GM18520 (cell line): ENCODE measurements at regions not wholly inside any gene's neighbourhood (a gene's known extent, or its start where the extent isn't known, plus 50 kb on each side); places are given as distances from the start of the nearest gene placed in this dataset.

Experiments used
- ATAC-seq: cut with Tn5 transposase; IDR thresholded peaks from one replicate; pipeline ENCODE4 v1.9.1; 2021; ENCODE audit not compliant: unreplicated experiment

DNA sequence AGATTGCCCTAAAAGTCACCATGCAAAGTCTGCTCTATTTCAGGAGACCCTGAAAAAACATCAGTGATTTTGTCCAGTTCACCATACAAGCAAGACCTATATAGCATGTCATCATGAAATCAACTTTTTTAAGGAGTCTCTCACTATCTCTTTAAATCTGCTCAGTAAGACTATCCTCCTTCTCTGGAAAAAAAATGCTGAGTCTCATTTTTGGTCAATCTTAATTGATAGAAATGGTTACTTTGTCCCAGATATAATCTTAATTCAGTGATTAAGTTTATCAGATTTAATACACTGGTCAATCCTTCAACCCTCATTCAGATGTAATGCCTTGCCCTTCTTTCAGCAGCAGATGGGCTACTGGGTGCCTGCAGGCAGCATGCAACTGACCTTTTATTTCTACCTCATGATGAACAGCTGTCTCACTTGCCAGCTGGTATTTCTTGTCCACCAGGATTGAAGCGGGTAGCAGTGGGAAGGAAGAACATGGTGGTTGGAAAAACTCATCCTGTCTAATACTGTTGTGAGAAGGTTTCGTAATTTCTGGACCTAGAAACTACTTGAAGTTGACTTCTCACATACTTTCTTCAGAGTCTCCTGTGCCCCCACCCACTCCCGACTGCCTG lies 375.3 kb downstream of the DNAH5 start:
- ATAC-seq = no peak

- ATAC-seq = no peak
Measured at GRCh38 chr5:13567819-13568218, 376.7 kb downstream of the DNAH5 start.

GRCh38 chr5:13566871-13567339 lies 377.6 kb downstream of the DNAH5 start:
- no peak for ATAC-seq

GRCh38 chr5:13558408-13558807 lies 386.1 kb downstream of the DNAH5 start:
- no peak for ATAC-seq

GRCh38 chr5:13553896-13554295 lies 390.6 kb downstream of the DNAH5 start:
- ATAC-seq = no peak

GRCh38 chr5:13552361-13552760 lies 392.1 kb downstream of the DNAH5 start:
- ATAC-seq = no peak

GRCh38 chr5:13551645-13552044 lies 392.8 kb downstream of the DNAH5 start:
- no peak for ATAC-seq

GRCh38 chr5:13540168-13540750 lies 404.2 kb downstream of the DNAH5 start:
- no peak for ATAC-seq

DNA sequence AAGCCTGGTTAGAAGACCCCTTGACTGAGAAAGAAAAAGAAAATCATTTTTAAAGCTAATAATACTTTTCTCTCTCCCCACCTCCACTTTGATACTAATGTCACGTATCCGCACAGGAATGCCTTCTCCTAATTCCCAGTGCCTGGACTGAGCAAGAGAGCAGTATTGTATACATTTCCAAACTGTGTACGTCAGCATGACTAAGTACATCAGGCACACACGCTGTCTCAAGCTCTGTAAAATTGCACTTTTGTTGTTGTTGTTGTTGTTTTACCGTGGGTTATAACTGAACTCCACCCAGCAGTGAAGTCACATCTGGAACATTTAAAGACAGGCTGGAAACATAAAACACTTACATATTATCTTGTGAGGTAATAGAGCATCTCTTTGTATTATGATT lies 407.6 kb downstream of the DNAH5 start:
- no peak for ATAC-seq

DNA sequence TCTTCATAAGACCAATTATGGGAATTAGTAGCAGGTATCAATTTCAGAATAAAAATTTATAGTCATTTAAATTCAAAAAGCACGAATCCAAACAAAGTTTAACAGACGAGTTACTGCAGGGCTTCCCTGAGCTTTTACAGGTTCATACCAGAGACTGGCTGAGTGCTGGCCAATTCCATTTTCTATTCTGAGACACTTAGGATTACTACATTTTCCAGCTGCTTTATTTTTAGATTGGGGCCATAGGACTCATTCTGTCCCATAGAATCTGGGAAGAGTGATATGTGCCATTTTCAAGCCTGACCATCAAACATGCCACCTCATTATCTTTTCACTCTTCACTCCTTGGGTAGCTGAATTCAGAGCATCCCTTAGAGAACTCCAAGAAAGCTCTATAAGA lies 410.7 kb downstream of the DNAH5 start:
- no peak for ATAC-seq

DNA sequence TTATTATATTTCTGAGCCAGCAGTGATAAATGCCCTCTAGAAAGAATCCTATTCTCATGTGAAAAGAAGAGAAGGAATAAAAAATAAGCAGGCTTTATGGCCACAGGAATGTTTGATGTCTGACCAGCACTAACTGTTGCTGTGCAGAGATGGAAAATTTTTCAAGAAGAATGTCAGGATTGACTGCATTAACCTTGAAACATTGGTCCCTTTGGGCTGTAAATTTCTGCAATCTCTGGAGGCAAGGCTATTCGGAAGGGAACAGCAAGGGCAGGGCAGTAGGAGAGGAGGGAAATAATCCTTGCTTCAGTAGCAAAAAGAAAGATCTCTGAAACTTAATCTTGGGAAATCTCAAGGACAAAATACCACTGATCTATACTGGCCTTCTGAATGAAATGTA lies 415.2 kb downstream of the DNAH5 start:
- ATAC-seq = no peak

GRCh38 chr5:13524936-13525335 lies 419.6 kb downstream of the DNAH5 start:
- ATAC-seq = no peak

DNA sequence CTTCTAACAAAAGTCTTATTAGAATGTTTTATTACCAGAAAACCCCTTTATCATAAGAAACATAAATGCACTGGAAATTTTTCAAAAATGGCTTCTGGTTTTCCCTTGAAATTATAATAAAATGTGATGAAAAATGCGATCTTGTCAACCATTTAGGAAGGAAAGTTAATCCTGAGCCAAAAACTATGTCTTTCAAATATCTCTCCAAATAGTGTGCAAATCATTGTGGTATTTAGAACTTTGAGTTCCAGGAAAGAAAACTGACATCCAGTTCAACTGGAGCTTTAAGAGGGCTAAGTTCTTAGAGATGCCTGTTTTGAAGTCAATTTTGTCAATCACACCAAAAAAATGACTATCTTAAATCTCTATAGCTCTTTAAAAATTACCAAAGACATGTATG lies 425.4 kb downstream of the DNAH5 start:
- ATAC-seq = no peak

DNA sequence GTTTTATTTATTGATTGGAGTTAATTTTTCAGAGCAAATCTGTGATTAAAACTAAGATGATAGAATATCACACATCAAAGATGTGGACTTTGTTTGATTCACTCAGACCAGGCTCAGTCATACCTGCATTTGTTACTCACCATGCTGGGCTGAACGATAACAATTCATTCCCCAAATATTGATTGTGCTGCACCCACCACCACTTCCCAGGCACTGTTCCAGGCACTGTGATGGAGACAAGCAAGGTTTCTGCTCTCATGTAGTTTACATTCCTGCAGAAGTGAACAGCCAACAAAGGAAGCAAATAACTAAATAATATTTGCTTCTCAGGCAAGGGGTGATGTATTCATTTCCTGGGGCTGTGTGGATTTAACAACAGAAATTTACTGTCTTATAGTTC lies 428.3 kb downstream of the DNAH5 start:
- no peak for ATAC-seq

DNA sequence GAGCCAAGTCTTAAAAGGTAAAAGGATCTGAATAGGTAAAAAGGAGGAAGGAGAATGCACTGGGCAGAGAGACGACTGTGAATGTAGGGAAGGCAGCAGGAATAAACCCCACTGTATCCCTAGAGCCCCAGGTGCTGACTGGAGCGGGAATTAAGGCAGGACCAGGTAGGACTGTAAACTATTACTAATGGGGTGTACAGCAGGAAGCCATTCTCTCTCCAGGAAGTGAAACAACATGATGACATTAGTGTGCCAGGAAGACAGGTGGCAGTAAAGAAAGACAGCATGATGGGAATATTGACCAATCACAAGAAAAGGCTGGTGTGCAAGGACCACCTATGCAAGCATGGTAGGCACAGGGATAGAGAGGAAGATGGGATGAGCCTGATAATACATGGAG lies 433.0 kb downstream of the DNAH5 start:
- no peak for ATAC-seq

DNA sequence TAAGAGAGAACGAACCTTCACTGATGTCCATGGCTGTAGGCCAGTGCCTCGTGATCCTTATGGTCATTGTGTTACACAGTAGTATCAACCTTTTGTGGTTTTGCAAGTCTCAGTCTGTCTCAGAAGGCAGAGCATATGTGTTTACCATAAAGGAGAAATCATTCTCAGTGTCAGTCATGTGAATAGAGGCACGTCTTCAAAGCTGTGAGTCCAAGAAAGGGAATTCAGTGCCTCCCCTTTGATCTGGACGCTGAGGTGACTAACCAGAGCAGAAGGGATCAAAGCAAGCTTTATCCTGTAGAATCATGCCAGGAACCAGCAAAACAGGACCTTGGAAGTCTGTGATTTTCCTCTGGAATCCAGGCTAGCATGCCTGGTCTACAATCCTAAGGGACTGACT lies 433.9 kb downstream of the DNAH5 start:
- ATAC-seq = no peak

DNA sequence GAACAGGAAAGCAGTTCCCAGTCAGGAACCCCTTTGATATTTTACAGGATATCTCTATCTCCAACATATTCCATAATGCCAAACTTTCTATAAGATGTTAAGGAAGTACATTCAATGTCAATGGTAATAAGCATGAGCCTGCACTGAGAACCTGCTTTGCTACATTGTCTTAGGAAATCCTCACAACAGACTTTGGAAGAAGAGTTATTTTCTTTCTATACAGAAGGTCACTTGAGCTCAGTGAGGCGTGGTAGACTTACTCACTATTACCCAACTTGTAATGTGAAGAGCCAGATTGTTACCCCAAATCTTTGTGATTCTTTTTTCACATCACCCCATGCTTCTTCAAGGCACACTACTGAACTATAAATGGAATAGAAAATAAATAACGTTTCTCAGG lies 435.9 kb downstream of the DNAH5 start:
- no peak for ATAC-seq

DNA sequence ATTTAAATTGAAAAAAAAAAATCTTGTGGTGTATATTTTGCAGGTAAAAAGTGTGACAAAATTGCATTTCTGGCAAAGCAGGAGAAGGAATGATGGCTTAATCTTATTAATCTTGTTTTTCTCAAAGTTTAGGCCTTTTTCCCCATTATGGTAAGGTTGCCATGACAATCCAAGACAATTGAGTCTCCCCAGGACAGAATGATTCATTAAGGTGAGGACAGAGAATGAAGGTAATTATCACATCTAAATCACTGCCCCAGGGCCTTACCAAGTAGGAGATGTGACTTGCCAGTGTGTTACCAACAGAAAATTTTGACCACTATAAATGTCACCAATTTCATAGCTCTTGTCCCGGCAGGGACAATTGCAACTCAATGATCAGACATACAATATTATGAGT lies 439.2 kb downstream of the DNAH5 start:
- no peak for ATAC-seq

GRCh38 chr5:13503017-13503416 lies 441.5 kb downstream of the DNAH5 start:
- ATAC-seq = no peak

- ATAC-seq = no peak
Measured at GRCh38 chr5:13501176-13501575, 443.3 kb downstream of the DNAH5 start.

DNA sequence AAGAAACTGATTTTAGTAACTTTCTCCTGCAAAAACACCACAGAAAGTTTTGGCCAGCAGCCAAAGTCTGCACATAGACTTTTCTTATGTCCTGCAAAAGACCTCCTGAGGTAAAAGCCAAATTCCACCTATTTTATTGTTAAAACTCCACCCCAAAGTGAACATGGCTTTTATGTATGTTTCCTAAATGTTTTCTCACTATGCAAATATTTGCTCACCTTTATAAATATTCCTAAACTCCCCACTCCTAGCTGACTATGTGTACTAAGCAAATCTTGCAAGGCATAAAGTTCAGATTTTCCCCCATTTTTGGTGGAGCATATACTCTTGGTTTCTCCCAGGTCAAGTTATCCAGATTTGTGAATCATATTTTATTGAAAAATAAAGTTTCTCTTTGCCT lies 446.2 kb downstream of the DNAH5 start:
- no peak for ATAC-seq

GRCh38 chr5:13488254-13488931 lies 456.1 kb downstream of the DNAH5 start:
- no peak for ATAC-seq

DNA sequence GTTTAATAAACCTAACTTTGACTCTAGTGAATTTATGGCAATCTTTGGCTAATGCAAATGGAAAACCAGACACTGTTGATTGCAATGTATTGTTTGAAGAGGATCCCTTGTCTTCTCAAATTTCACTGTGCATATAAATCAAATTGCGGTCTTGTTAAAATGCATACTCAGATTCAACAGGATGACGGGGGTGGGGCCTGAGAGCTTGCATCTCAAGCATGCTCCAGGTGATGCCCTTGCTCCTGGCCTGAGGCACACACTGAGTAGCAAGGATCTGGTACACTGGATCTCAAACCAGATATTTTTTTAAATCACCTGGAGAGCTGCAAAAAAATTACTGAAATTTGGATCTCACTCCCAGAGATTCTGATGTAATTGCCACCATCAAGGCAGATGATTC lies 463.7 kb downstream of the DNAH5 start:
- ATAC-seq = no peak
